Neutrophil (primary cell): ENCODE measurements at regions not wholly inside any gene's neighbourhood (a gene's known extent, or its start where the extent isn't known, plus 50 kb on each side); places are given as distances from the start of the nearest gene placed in this dataset.

ENCODE experiments used
- H3K27ac ChIP-seq: fragments of 200-600 bp; sonication (generic); 2 replicates; pipeline ENCODE4 v1.5.1; 2016; ENCODE audit warnings: mild to moderate bottlenecking, moderate library complexity
- H3K27me3 ChIP-seq: fragments of 200-600 bp; sonication (generic); 2 replicates; pipeline ENCODE4 v1.6.0; 2016; ENCODE audit warnings: mild to moderate bottlenecking
- H3K36me3 ChIP-seq: fragments of 200-600 bp; sonication (generic); 2 replicates; pipeline ENCODE4 v1.5.1; 2017
- H3K4me1 ChIP-seq, 2 experiments: fragments of 200-600 bp in 1 of 2; sonication (generic) in 1 of 2; 1 replicate in 1 of 2; 2 replicates in 1 of 2; pipeline versions ENCODE4 v1.5.1 to v1.6.1; 2013 to 2016; ENCODE audit warnings: low read depth in 1 of 2, low read length in 1 of 2, mild to moderate bottlenecking in 1 of 2, moderate library complexity in 1 of 2; ENCODE audit not compliant: control insufficient read depth in 1 of 2, insufficient read depth in 1 of 2
- H3K4me3 ChIP-seq, 2 experiments: fragments of 200-600 bp in 1 of 2; sonication (generic) in 1 of 2; 1 replicate in 1 of 2; 2 replicates in 1 of 2; pipeline ENCODE4 v1.5.1; 2013 to 2016; ENCODE audit warnings: low read depth in 1 of 2, low read length in 1 of 2, mild to moderate bottlenecking in 1 of 2, moderate library complexity in 1 of 2
- H3K9me3 ChIP-seq: fragments of 200-600 bp; sonication (generic); 2 replicates; pipeline ENCODE4 v1.5.1; 2016
- CTCF ChIP-seq: fragments of 200-600 bp; sonication (generic); IDR thresholded peaks from 2 replicates; pipeline ENCODE4 v1.5.1; 2016; ENCODE audit warnings: antibody characterized with exemption

GRCh38 chr7:12907774-12908173, 220.3 kb downstream of the ARL4A start:
- H3K4me3 ChIP-seq, result no peak overlapping the region
- TF ChIP-seq CTCF, result no peak
- no peaks in the 10 kb centered on the region for H3K4me1 ChIP-seq
- no peak overlapping the region for H3K27ac ChIP-seq
- H3K9me3 ChIP-seq, result no peaks in the 10 kb centered on the region
- H3K36me3 ChIP-seq, result no peaks in the 10 kb centered on the region
- H3K27me3 ChIP-seq, result no peaks in the 10 kb centered on the region

GRCh38 chr7:12909483-12909882, 222.1 kb downstream of the ARL4A start:
- no peaks in the 10 kb centered on the region for H3K9me3 ChIP-seq
- no peak for TF ChIP-seq CTCF
- no peaks in the 10 kb centered on the region for H3K4me1 ChIP-seq
- H3K36me3 ChIP-seq, result no peaks in the 10 kb centered on the region
- H3K27me3 ChIP-seq, result no peaks in the 10 kb centered on the region
- H3K27ac ChIP-seq, result no peak overlapping the region
- no peak overlapping the region for H3K4me3 ChIP-seq

- Histone ChIP-seq H3K27me3 (no peaks in the 10 kb centered on the region), H3K4me3 (no peak overlapping the region), H3K27ac (no peak overlapping the region), H3K9me3 (no peaks in the 10 kb centered on the region), H3K36me3 (no peaks in the 10 kb centered on the region), H3K4me1 (no peaks in the 10 kb centered on the region)
- TF ChIP-seq CTCF, result no peak
These were observed 223.6 kb downstream of the ARL4A start for GRCh38 chr7:12911053-12911452.

- Histone ChIP-seq H3K27me3 (no peaks in the 10 kb centered on the region), H3K27ac (no peak overlapping the region), H3K9me3 (no peaks in the 10 kb centered on the region), H3K36me3 (no peaks in the 10 kb centered on the region), H3K4me3 (no peak overlapping the region), H3K4me1 (no peaks in the 10 kb centered on the region)
- TF ChIP-seq CTCF, result no peak
These were observed 225.6 kb downstream of the ARL4A start for GRCh38 chr7:12913002-12913401.

- no peak overlapping the region for H3K27ac ChIP-seq
- no peaks in the 10 kb centered on the region for H3K36me3 ChIP-seq
- no peaks in the 10 kb centered on the region for H3K4me1 ChIP-seq
- TF ChIP-seq CTCF, result no peak
- H3K4me3 ChIP-seq, result no peak overlapping the region
- H3K9me3 ChIP-seq, result no peaks in the 10 kb centered on the region
- no peaks in the 10 kb centered on the region for H3K27me3 ChIP-seq
These were observed 230.4 kb downstream of the ARL4A start for GRCh38 chr7:12917801-12918200.

GRCh38 chr7:12921751-12922345, 234.4 kb downstream of the ARL4A start:
- Histone ChIP-seq H3K27ac (no peak overlapping the region), H3K4me3 (no peak overlapping the region), H3K36me3 (no peaks in the 10 kb centered on the region), H3K4me1 (no peaks in the 10 kb centered on the region), H3K9me3 (no peaks in the 10 kb centered on the region), H3K27me3 (no peaks in the 10 kb centered on the region)
- TF ChIP-seq CTCF, result no peak
